ENCODE measurements at regions not wholly inside any gene's neighbourhood (a gene's known extent, or its start where the extent isn't known, plus 50 kb on each side); places are given as distances from the start of the nearest gene placed in this dataset.

DNA sequence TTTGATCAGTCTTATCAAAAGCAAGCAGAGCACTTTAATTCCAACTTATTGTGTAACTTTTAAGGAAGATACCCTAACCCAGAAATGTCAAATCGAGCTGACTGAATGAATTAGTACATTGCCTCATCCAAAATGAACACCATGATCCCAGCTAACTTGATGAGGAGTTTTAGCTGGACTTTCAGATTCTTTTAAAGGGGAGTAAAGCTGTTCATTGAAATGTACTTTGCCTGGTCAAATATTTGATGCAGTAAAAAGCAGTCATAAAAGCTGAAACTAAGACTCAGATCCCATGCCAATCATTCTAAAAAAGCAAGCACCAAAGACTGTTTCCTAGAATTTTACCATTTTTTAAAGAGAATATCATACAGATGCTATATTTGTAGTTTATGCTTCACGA, 114.1 kb downstream of the FSCB start:
- TF ChIP-seq RCOR1 (IDR thresholded peaks at IDR 0.05; ENCODE audit: insufficient replicate concordance, low read length): no peak
- TF ChIP-seq MAFK (IDR thresholded peaks at IDR 0.05; ENCODE audit: low read depth, low read length): no peak
- H2BK20ac ChIP-seq (ENCODE audit: low read depth, low read length): no peak overlapping the region
- peaks cover 2% of the 10 kb centered on the region; the same call in 1 of the 2 replicates for H3K9me3 ChIP-seq (ENCODE audit: control insufficient read depth, insufficient read depth, low read length)
- no peak overlapping the region for H3K14ac ChIP-seq (replicated peaks; ENCODE audit: low read depth, low read length)
- no peak overlapping the region for H2BK5ac ChIP-seq (ENCODE audit: low read depth, low read length, poor library complexity, severe bottlenecking)
- no peak overlapping the region for H3K18ac ChIP-seq (ENCODE audit: low read depth, low read length)
- no peak overlapping the region for H3K4me2 ChIP-seq (ENCODE audit: low read depth, low read length)
- ChIA-PET POLR2A (ENCODE audit: unreplicated experiment) (no interaction called here), CTCF (no interaction called here)
- no peak overlapping the region for H2AFZ ChIP-seq (replicated peaks; ENCODE audit: low read length, poor library complexity)
- no peaks in the 10 kb centered on the region for H3K36me3 ChIP-seq (ENCODE audit: control insufficient read depth, insufficient read depth, low read length)
- H2AK5ac ChIP-seq (ENCODE audit: low read depth, low read length): no peak overlapping the region
- no peak overlapping the region for H4K91ac ChIP-seq (ENCODE audit: insufficient read depth, low read depth, low read length)
- H2BK15ac ChIP-seq (ENCODE audit: low read depth, low read length): no peak overlapping the region
- no peak overlapping the region for H2AK9ac ChIP-seq (replicated peaks; ENCODE audit: low read depth, low read length, poor library complexity)
- H3K27me3 ChIP-seq (ENCODE audit: control insufficient read depth, insufficient read depth, low read length): no peaks in the 10 kb centered on the region
- no peak overlapping the region for H3K9ac ChIP-seq (ENCODE audit: low read depth, low read length)
- H4K8ac ChIP-seq (ENCODE audit: low read depth in 2 of 2, low read length in 2 of 2): no peak overlapping the region
- no peak overlapping the region for H3K23ac ChIP-seq (ENCODE audit: low read depth, low read length)
- no peak overlapping the region for H3K27ac ChIP-seq (ENCODE audit: insufficient read depth, low read length)
- H3K56ac ChIP-seq (ENCODE audit: extremely low read depth, insufficient read depth, low read length): no peak overlapping the region
- no peak overlapping the region for H2BK120ac ChIP-seq (ENCODE audit: low read depth, low read length)
- no peaks in the 10 kb centered on the region for H3K79me1 ChIP-seq (ENCODE audit: low read depth in 1 of 2, low read length in 2 of 2)
- intact Hi-C loops (cut with micrococcal nuclease) (no loop called here), dilution Hi-C loops (cut with HindIII; ENCODE audit: low sequenced_read_pairs, unreplicated experiment) (no loop called here), in situ Hi-C loops (cut with MboI; ENCODE audit: low sequenced_read_pairs) (no loop called here)
- H4K5ac ChIP-seq (ENCODE audit: low read depth, low read length): no peak overlapping the region
- no peak for DNase-seq
- no TSS peak for BruUV-seq (replicated peaks)
- WGBS, 2 experiments (ENCODE audit: extremely low coverage in 2 of 2, insufficient read length in 1 of 2): no CpG with 5 or more reads among the region's 2 CpGs
- no peak overlapping the region for H3K4me3 ChIP-seq (ENCODE audit: insufficient read depth, low read depth, low read length)
- H4K20me1 ChIP-seq (ENCODE audit: insufficient read depth, low read length): no peaks in the 10 kb centered on the region
- ATAC-seq (ENCODE audit: low read depth): no peak
- no peak overlapping the region for H3K4ac ChIP-seq (ENCODE audit: low read depth, low read length)
- no peaks in the 10 kb centered on the region for H3K9me1 ChIP-seq (ENCODE audit: insufficient read depth, low read length)
- H3K4me1 ChIP-seq (ENCODE audit: control insufficient read depth, insufficient read depth, low read length): no peaks in the 10 kb centered on the region
